T47D (cell line): ENCODE measurements at regions not wholly inside any gene's neighbourhood (a gene's known extent, or its start where the extent isn't known, plus 50 kb on each side); places are given as distances from the start of the nearest gene placed in this dataset.
"Not testable (repeated sequence)": the region's sequence is repeated elsewhere in the genome, so short reads cannot be mapped to it uniquely, and the experiment has no call there.

Experiments used
- DNase-seq, 2 experiments: peaks; one replicate each; pipeline versions ENCODE4 v3.0.0 to v3.0.0-alpha.2; 2011 to 2012; ENCODE audit warnings: low read depth in 1 of 2, low spot score in 1 of 2
- JUND ChIP-seq: IDR thresholded peaks from 2 replicates; pipeline ENCODE4 v1.6.1; 2012; ENCODE audit warnings: low read depth
- in situ Hi-C: cut with HindIII; loops from 2 replicates; pipeline ENCODE4 v1.10.0; 2016; ENCODE audit warnings: low sequenced_read_pairs, low pct_unique_long_range_greater_than_20kb

DNA sequence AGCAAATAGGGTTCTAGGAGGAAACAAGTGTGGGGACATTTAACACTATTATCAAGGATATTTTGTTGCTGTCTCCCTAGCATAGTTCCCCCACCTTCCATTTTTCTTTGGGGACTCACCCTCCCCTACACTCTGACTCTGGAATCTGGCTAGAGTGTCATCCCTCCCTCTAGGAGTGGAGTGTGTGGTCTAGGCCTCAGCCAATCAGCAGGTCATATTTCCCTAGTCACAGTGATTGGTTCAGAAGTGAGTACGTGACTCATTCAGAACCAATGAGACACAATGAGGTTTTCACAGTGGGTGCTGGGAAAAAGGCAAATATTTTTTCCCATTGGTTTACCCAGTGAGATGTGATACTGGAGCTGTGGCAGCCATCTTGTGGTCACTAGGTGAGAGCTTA, 234.4 kb downstream of the SHQ1 start:
- in situ Hi-C loops: no loop called here
- no peak for DNase-seq
- TF ChIP-seq JUND: no peak

DNA sequence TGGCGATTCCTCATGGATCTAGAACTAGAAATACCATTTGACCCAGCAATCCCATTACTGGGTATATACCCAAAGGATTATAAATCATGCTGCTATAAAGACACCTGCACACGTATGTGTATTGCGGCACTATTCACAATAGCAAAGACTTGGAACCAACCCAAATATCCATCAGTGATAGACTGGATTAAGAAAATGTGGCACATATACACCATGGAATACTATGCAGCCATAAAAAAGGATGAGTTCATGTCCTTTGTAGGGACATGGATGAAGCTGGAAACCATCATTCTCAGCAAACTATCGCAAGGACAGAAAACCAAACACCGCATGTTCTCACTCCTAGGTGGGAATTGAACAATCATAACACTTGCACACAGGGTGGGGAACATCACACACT, 239.1 kb downstream of the SHQ1 start:
- in situ Hi-C loops, DNase-seq: not testable (repeated sequence)

DNA sequence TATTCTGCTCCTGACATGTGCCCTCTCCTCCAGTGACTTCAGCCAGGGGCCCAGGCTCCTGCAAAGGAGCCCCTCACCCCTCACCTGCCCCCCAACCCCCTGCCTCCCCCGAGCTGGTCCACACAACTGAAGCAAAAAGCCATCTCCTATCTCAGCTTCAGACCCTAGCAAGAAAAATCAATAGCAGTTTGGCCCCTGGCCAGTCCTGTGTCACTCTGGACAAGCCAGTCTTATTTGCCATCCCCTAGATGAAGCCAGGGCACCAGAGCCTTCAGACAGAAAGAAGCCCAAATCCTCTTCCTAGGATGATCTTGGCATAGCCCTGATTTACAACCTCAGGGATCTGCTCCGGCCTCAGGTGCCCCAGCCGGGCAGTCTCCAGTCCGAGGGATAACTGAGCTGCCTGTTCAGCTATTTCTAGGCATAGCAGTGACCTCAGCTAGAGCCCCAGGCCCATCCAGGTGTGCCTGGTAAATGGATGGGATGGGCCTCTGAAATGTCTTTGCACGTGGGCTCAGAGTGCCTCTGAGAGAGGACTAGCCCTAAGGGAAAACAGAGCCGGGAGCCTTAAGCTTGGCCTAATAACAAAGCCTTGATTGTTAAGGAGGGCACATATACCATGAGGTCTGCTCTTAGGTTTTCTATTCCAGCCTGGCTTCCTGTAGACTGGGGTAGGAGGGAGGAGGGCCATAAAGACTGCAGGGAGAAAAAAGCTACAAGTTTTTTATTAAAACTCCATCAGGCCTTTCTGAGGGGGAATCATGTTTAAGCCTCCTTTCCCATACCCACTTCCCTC, 242.0 kb downstream of the SHQ1 start:
- TF ChIP-seq JUND: no peak
- in situ Hi-C loops: no loop called here
- DNase-seq: no peak

DNA sequence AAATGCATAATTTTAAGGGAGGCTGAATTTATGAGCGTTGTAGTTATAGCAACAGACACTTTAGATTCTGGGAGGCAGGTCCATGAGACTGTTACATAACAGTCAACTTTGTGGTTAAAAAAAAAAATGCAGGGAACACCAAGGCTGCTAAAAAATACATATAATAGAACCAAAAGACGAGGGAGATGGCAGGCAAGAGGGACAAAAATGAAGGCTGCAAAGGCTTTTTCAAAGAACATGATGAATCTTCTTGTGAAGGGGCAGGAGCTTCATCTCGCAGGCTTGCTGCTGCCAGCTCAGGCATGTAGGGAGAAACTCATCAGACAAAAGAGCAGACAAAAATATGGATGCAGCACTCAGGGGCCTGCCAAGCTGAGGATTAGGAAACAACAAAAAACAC, 243.9 kb downstream of the SHQ1 start:
- no peak for TF ChIP-seq JUND
- no peak for DNase-seq
- in situ Hi-C loops: no loop called here

DNA sequence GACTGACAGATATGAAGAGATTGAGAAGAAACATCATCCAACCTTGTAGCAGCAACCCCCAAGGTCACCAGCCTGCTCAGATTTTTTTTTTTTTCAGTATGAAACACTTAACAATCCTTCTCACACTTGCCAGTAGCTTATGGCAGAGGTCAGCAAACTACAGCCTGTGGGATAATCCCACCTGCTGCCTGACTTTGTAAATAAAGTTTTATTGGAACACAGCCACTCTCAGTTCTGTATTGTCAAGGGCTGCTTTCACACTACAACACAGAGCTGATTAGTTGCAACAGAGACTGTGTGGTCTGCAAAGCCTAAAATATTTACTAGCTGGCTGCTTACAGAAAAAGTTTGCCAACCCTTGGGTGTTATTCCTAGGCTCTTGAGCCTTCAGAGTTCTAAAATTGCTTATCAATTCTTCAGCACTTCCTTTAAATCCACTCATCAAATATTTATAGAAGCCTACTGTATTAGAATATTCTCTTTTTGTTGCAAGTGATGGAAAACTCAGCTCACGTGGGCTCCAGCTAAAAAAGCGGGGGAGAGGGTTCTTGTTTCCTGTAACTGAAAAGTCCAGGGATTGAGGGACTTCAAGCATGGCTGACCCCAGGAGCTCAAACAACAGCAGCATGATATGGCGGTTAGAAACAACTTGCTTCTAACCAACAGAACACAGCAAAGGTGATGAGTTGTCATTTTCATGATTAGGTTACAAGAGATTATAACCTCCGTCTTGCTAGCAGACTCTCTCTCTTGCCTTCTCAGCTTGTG, 246.1 kb downstream of the SHQ1 start:
- no peak for DNase-seq
- no peak for TF ChIP-seq JUND
- in situ Hi-C loops: no loop called here

DNA sequence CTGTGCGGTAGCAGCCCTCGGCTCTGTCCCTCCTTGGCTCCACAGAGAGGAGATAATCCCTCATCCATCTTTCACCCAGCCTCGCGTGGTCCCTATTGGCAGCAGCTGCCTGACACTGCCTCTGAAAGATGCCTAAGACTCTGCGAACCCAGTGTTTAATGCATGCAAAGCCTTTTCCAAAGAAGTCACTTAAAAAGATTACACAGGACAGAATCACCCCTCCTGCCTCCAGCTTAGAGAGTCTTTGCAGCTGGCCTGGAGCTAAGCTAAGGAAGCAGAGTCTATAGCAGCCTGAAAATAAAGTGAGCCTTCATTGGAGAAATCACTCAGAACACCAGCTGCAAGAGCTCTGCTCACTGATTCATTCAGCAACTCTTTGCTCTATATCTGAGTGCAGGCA, 247.2 kb downstream of the SHQ1 start:
- no peak for TF ChIP-seq JUND
- in situ Hi-C loops: no loop called here
- DNase-seq: no peak

DNA sequence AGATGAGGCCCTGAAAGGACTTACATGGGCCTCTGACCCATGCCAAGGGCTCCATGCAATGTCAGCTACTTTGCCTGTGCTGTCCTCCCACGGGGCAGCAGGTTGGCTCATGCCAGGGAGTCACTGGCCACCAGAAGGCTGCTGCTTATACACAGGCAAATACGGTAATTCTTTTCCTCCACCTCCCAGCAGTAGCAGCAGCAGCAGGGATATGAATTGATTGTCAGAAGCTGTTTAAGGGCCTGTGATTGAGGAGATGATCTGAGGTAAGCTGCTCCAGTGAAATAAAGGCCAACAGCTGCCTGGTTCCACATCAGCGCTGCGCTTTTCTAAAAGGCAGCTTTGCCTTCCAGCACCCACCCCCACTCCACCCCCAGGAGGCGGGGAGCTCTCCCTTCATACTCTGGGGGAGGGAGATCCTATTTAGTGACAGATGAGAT, 250.5 kb downstream of the SHQ1 start:
- peak; percentile 11 to 44 for DNase-seq
- in situ Hi-C loops: no loop called here

DNA sequence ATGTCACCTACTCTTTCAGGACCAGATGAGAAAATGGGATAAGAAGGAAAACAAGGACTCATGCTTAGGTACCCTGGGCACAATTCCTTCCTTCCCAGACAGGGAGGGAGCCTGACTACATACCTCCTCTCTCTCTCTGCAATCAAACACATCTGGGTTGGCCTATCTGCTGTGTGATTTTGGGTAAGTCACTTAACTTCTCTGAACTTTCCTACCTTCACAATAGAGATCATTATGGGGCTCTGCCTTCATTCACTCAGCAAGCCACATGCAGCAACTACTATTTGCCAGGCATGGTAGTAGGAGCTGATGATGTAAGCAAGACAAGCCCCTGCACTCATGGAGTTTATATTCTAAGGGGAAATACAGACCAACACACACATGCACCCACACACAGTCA, 251.2 kb downstream of the SHQ1 start:
- in situ Hi-C loops: no loop called here
- no peak for TF ChIP-seq JUND
- DNase-seq: no peak

More for the DNA sequence above, 250.5 kb downstream of the SHQ1 start:
- TF ChIP-seq JUND: no peak

DNA sequence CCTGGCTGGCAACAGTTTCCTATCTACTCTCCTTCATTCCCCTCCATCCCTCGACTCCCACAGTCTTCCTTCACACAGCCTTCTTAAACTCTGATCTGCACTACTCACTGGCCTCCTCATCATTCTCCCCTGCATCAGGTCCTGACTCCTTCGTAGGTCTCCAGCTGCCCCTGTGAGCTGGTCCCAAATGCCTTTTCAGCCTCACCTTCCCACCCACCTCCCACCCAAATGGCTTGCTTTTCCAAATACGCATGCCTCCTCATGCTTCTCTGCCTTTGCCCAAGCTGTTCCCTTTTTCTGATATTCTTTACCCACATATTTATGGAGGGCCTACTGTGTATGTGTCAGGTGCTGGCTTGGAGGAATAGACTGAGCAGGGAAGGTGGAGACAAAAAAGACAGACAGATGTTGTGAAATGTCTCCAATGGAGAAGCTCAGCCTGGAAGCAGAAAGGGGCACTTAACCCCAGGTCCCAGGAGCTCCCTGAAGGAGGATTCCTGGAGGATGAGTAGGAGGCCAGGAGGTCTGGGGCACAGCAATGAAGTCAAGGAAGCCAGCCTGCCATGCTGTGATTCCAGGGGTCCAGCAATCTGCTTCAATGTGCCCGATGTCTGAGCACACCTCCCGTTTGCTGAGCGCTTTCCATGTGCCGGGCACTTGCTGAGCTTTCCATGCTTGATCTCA, 252.2 kb downstream of the SHQ1 start:
- TF ChIP-seq JUND: no peak
- in situ Hi-C loops: no loop called here
- DNase-seq: no peak

DNA sequence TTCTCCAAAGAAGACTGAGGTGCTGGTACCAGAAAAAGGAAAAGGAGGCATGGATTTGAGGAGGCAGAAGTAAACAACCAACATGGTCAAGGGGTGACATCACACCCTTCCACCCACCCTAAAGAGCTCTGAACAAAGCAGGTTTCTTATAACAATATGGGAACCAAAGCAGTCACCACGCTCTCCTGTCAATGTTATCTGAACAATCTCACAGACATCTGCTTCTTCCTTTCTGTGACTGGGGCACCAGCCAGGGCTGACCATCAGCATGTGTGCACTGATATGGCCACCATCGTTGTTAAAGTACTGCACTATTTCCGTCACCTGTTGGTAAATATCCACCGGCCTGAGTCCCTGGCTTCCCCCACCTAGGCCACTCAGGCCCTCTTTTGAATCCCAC, 252.9 kb downstream of the SHQ1 start:
- in situ Hi-C loops: no loop called here
- no peak for TF ChIP-seq JUND

DNA sequence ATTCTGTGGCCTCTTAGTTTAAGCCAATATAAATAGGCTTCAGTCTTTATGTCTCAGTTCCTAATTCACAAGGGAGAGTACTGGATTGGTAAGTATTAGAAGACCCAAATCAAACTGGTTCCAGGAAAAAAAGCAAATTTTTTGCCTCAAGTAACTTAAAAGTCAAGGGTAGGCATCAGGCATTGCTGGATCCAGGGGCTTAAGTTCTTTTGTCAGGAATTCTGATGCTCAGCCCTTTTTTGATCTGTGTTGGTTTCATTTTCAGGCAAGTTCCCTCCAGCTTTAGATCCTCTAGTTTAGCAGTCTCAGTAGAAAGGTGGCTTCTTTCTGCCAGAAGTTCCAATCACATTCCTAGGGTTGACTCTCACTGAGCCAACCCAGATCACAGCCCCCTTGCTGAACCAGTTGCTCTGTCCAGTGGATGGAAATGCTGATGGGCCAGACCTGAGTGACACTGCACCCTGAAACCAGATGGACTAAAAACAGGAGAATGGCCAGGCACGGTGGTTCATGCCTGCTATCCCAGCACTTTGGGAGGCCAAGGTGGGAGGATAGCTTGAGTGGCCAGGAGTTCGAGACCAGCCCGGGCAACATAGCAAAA, 253.5 kb downstream of the SHQ1 start:
- in situ Hi-C loops: no loop called here

More for the DNA sequence above, 252.9 kb downstream of the SHQ1 start:
- DNase-seq: no peak

DNA sequence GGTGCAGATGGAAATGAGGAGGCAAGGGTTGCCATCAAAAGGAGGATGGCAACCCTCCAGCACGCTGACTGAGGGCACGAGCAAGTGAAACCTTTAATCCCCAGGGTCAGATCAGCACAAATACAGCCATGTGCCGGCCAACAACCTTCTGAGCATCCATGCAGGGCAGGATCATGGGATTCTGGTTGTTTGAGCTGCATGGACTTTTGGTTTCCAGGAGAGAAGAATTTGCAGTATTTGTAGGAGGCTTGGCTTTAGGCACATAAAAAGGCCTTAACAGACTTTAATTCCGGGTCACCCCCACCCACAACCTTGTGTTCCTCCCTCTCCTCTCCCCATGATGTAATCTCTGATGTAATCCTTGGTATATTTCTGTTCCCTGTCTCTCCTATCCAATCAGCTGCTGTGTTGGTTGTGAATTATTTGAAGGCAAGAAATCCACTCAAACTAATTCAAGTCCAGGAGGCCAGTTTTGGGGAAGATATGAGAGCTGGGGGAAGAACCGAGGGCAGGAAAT, 254.3 kb downstream of the SHQ1 start:
- in situ Hi-C loops: no loop called here
- no peak for DNase-seq

More for the DNA sequence above, 253.5 kb downstream of the SHQ1 start:
- no peak for DNase-seq
- no peak for TF ChIP-seq JUND

More for the DNA sequence above, 254.3 kb downstream of the SHQ1 start:
- no peak for TF ChIP-seq JUND
